NCI-H1105 treated with DMSO at 0.1 percent for 48 hours (cell line): ENCODE measurements at regions not wholly inside any gene's neighbourhood (a gene's known extent, or its start where the extent isn't known, plus 50 kb on each side); places are given as distances from the start of the nearest gene placed in this dataset.

Experiments used
- DNase-seq: peaks from one replicate; lab custom pipeline; 2025; lab: John Stamatoyannopoulos, UW

- DNase-seq = no peak
Observed at GRCh38 chr4:20643631-20644030, 56.6 kb upstream of the PACRGL start.

GRCh38 chr4:20645236-20645635, 55.0 kb upstream of the PACRGL start:
- no peak for DNase-seq

- no peak for DNase-seq
Observed at GRCh38 chr4:20646287-20646686, 54.0 kb upstream of the PACRGL start.
